ENCODE measurements at regions not wholly inside any gene's neighbourhood (a gene's known extent, or its start where the extent isn't known, plus 50 kb on each side); places are given as distances from the start of the nearest gene placed in this dataset.
"Not testable (repeated sequence)": the region's sequence is repeated elsewhere in the genome, so short reads cannot be mapped to it uniquely, and the experiment has no call there.

GRCh38 chr6:141460743-141461484 is 671.8 kb upstream of the GJE1 start:
- in situ Hi-C loops (cut with MboI): no loop called here
- no peaks in the 10 kb centered on the region for H3K27me3 ChIP-seq (replicated peaks; ENCODE audit: insufficient read depth)
- H3K79me2 ChIP-seq (ENCODE audit: insufficient read depth): no peaks in the 10 kb centered on the region
- no peaks in the 10 kb centered on the region for H4K20me1 ChIP-seq (ENCODE audit: insufficient read depth)
- no peak for DNase-seq
- H3K27ac ChIP-seq: no peak overlapping the region
- H3K4me1 ChIP-seq (ENCODE audit: insufficient read depth): peaks cover 34% of the 10 kb centered on the region
- H3K9me2 ChIP-seq (ENCODE audit: insufficient read depth): 0 out of 2 replicates have a peak, but pooled peaks cover 3% of the 10 kb centered on the region
- no peaks in the 10 kb centered on the region for H3K9me3 ChIP-seq (ENCODE audit: low read depth)
- H2AFZ ChIP-seq: 0 out of 2 replicates have a peak overlapping the region, but pooled peaks have one; percentile 20
- no peak overlapping the region for H3K4me3 ChIP-seq
- no peaks in the 10 kb centered on the region for H3K36me3 ChIP-seq (ENCODE audit: low read depth)
- no peak for TF ChIP-seq EZH2phosphoT487 (IDR thresholded peaks at IDR 0.05; ENCODE audit: insufficient read depth, low read depth)
- no peak for TF ChIP-seq EZH2 (IDR thresholded peaks at IDR 0.05; ENCODE audit: insufficient read depth, poor library complexity, severe bottlenecking)
- H3K9ac ChIP-seq: no peak overlapping the region
- WGBS, 2 experiments (ENCODE audit: low coverage in 1 of 2, low lambda C conversion rate in 2 of 2, missing lambda C conversion rate in 2 of 2): 77 to 82% methylated on average over 1 of the region's 1 CpG
- H3K4me2 ChIP-seq (ENCODE audit: unreplicated experiment): no peak overlapping the region
- H3F3A ChIP-seq (ENCODE audit: insufficient read depth): peaks cover 5% of the 10 kb centered on the region; the same call in 1 of the 2 replicates

GRCh38 chr6:141460245-141460644 is 672.5 kb upstream of the GJE1 start:
- in situ Hi-C loops (cut with MboI); H3F3A ChIP-seq (ENCODE audit: insufficient read depth); H3K9me2 ChIP-seq (ENCODE audit: insufficient read depth); H3K27me3 ChIP-seq (replicated peaks; ENCODE audit: insufficient read depth); H2AFZ ChIP-seq; H3K79me2 ChIP-seq (ENCODE audit: insufficient read depth); H3K9me3 ChIP-seq (ENCODE audit: low read depth); H3K4me3 ChIP-seq; H3K9ac ChIP-seq; H3K4me2 ChIP-seq (ENCODE audit: unreplicated experiment); DNase-seq; H3K36me3 ChIP-seq (ENCODE audit: low read depth); H4K20me1 ChIP-seq (ENCODE audit: insufficient read depth); H3K27ac ChIP-seq: not testable (repeated sequence)
- H3K4me1 ChIP-seq (ENCODE audit: insufficient read depth): peaks cover 32% of the 10 kb centered on the region
- WGBS, 2 experiments (ENCODE audit: low coverage in 1 of 2, low lambda C conversion rate in 2 of 2, missing lambda C conversion rate in 2 of 2): 89 to 90% methylated on average over 5 of the region's 5 CpGs

GRCh38 chr6:141457984-141458383 is 674.7 kb upstream of the GJE1 start:
- H3K4me2 ChIP-seq (ENCODE audit: unreplicated experiment); H3K4me3 ChIP-seq; in situ Hi-C loops (cut with MboI); H3K9me3 ChIP-seq (ENCODE audit: low read depth); H2AFZ ChIP-seq; H4K20me1 ChIP-seq (ENCODE audit: insufficient read depth); H3K79me2 ChIP-seq (ENCODE audit: insufficient read depth); H3K9ac ChIP-seq; H3K27me3 ChIP-seq (replicated peaks; ENCODE audit: insufficient read depth); DNase-seq; H3K4me1 ChIP-seq (ENCODE audit: insufficient read depth); H3F3A ChIP-seq (ENCODE audit: insufficient read depth); H3K9me2 ChIP-seq (ENCODE audit: insufficient read depth); H3K36me3 ChIP-seq (ENCODE audit: low read depth); H3K27ac ChIP-seq: not testable (repeated sequence)
- 96 to 97% methylated on average over 5 of the region's 5 CpGs for WGBS, 2 experiments (ENCODE audit: low coverage in 1 of 2, low lambda C conversion rate in 2 of 2, missing lambda C conversion rate in 2 of 2)

DNA sequence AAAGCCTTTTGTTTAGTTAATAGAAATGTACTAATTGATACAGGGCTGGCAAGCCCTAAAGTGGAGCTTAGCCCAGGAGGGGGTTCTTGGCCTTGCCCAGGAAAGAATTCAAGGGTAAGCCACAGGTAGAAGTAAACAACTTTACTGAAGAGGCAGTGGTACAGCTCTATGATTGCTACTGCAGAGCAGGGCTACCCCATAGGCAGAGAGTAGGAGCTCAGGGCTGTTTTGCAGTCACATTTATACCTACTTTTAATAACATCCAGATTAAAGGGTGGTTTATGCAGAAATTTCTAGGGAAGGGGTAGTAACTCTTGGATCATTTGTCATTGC is 680.4 kb upstream of the GJE1 start:
- Histone ChIP-seq H4K20me1 (ENCODE audit: insufficient read depth) (no peaks in the 10 kb centered on the region), H3K4me2 (ENCODE audit: unreplicated experiment) (peak overlapping the region; percentile 81), H3K9me2 (ENCODE audit: insufficient read depth) (no peaks in the 10 kb centered on the region), H2AFZ (peak overlapping the region; percentile 58), H3K9ac (peak overlapping the region; percentile 34; the same call in 1 of the 2 replicates), H3K9me3 (ENCODE audit: low read depth) (no peaks in the 10 kb centered on the region), H3K79me2 (ENCODE audit: insufficient read depth) (no peaks in the 10 kb centered on the region), H3K27me3 (replicated peaks; ENCODE audit: insufficient read depth) (no peaks in the 10 kb centered on the region), H3K27ac (peak overlapping the region; percentile 86), H3K4me1 (ENCODE audit: insufficient read depth) (peaks cover 30% of the 10 kb centered on the region), H3F3A (ENCODE audit: insufficient read depth) (peaks cover 29% of the 10 kb centered on the region), H3K4me3 (peak overlapping the region; percentile 31; the same call in 1 of the 2 replicates), H3K36me3 (ENCODE audit: low read depth) (no peaks in the 10 kb centered on the region)
- in situ Hi-C loops (cut with MboI): no loop called here
- TF ChIP-seq EZH2phosphoT487 (IDR thresholded peaks at IDR 0.05; ENCODE audit: insufficient read depth, low read depth) (no peak), EZH2 (IDR thresholded peaks at IDR 0.05; ENCODE audit: insufficient read depth, poor library complexity, severe bottlenecking) (no peak)
- DNase-seq: no peak

Data from GM23248 (cell line).